OCI-LY7 (cell line): ENCODE measurements at regions not wholly inside any gene's neighbourhood (a gene's known extent, or its start where the extent isn't known, plus 50 kb on each side); places are given as distances from the start of the nearest gene placed in this dataset.

Source experiments
- CTCF ChIP-seq: fragments of 200-600 bp; sonication (generic); conservative IDR thresholded peaks from 2 replicates; pipeline ENCODE4 v1.5.1; 2014; ENCODE audit warnings: mild to moderate bottlenecking, antibody characterized with exemption, low read length, moderate library complexity, mixed read lengths
- EZH2phosphoT487 ChIP-seq: fragments of 200-600 bp; sonication (generic); IDR thresholded peaks from 2 replicates; pipeline ENCODE4 v1.6.1; 2018; ENCODE audit warnings: low read depth, borderline replicate concordance, mild to moderate bottlenecking, mixed run types, antibody characterized with exemption, low read length, moderate library complexity, mixed read lengths

- no peak for TF ChIP-seq CTCF
- TF ChIP-seq EZH2phosphoT487, result no peak
Measured at GRCh38 chr3:107106316-107106715, 270.9 kb upstream of the CCDC54 start.
